Mesodermal cell (in vitro differentiated cells): ENCODE measurements at regions not wholly inside any gene's neighbourhood (a gene's known extent, or its start where the extent isn't known, plus 50 kb on each side); places are given as distances from the start of the nearest gene placed in this dataset.
"Not testable (repeated sequence)": the region's sequence is repeated elsewhere in the genome, so short reads cannot be mapped to it uniquely, and the experiment has no call there.

ENCODE experiments used
- H3K27ac ChIP-seq: 2 replicates; pipeline ENCODE4 v1.7.0; 2013; ENCODE audit warnings: mild to moderate bottlenecking, low read depth, low read length, moderate library complexity; ENCODE audit not compliant: severe bottlenecking
- H3K36me3 ChIP-seq: 2 replicates; pipeline ENCODE4 v1.7.1; 2013; ENCODE audit warnings: mild to moderate bottlenecking, low read length, moderate library complexity; ENCODE audit not compliant: control insufficient read depth, insufficient read depth
- H3K4me1 ChIP-seq: one replicate; pipeline ENCODE4 v1.7.1; 2013; ENCODE audit warnings: mild to moderate bottlenecking, low read length; ENCODE audit not compliant: insufficient read depth, control insufficient read depth, poor library complexity, severe bottlenecking
- H3K4me3 ChIP-seq: 2 replicates; pipeline ENCODE4 v1.7.0; 2013; ENCODE audit warnings: low read length, control low read depth, mild to moderate bottlenecking; ENCODE audit not compliant: insufficient read depth, poor library complexity, severe bottlenecking; ENCODE audit errors: extremely low read depth
- H3K9me3 ChIP-seq: 2 replicates; pipeline ENCODE4 v1.7.1; 2013; ENCODE audit warnings: mild to moderate bottlenecking, low read length, moderate library complexity; ENCODE audit not compliant: control insufficient read depth
- WGBS, 2 experiments: methylation state at CpG; one replicate each; pipeline ENCODE4 v1.1.5; 2013; ENCODE audit warnings: missing lambda C conversion rate in 2 of 2; ENCODE audit not compliant: insufficient coverage in 2 of 2; 5-methylcytosine and 5-hydroxymethylcytosine counted together

DNA sequence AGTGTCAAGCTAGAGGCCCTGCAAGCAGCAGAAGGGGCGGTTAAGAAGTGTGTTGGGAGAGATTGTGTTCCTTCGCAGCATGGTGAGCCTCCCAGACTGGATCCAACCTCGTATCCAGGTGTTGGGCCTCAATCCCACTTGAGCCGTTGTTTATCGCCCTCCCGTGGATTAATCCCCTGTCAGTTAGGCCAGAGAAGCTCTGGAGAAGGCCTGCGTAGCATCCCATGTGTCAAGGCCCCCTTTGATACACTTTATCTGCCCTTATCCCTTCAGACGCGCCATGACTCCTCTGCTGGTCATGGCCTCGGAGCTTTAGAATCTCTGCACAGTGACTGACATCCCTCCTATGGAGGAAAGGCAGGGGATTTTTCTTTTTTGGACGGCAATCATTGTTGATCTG, 181.0 kb downstream of the ZFP64 start:
- H3K9me3 ChIP-seq: no peaks in the 10 kb centered on the region
- no peaks in the 10 kb centered on the region for H3K4me1 ChIP-seq
- H3K36me3 ChIP-seq: no peaks in the 10 kb centered on the region
- H3K4me3 ChIP-seq: no peak overlapping the region
- 78 to 79% methylated on average over 10 to 11 of the region's 11 CpGs for WGBS, 2 experiments
- H3K27ac ChIP-seq: no peak overlapping the region

DNA sequence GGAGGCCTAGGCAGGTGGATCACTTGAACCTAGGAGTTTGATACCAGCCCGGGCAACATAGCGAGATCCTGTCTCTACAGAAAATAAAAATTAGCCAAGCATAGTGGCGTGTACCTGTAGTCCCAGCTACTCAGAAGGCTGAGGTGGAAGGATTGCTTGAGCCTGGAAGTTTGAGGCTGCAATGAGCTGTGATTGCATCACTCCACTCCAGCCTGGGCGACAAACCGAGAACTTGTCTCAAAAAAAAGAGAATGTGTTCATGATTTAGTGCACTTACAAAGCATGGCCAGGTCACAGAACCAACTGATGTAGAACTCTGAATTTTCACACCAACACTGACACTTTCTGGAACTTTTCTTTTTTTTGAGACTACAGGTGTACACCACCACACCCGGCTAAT, 182.7 kb downstream of the ZFP64 start:
- Histone ChIP-seq H3K9me3 (no peaks in the 10 kb centered on the region), H3K27ac (no peak overlapping the region), H3K4me3 (no peak overlapping the region), H3K4me1 (no peaks in the 10 kb centered on the region), H3K36me3 (no peaks in the 10 kb centered on the region)
- WGBS, 2 experiments: 90 to 95% methylated on average over 5 to 6 of the region's 6 CpGs

DNA sequence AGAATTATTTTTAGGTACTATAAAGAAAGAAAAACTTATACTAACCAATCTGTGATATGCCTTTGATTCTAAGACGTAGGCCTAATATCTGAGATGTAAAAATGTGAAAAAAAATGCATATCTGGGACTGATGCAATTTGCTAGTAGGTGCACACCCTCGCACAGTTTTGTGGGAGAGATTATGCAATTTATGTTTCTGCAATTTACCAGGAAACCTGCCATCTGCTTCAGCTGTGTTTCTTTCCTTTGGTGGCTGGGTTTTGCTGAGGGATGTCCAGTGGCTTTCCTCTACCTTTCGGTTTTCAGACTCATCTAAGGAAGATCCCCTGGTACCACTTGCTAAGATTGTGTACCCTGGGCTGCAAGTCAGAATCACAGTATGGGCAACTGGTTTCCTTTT, 186.9 kb downstream of the ZFP64 start:
- H3K27ac ChIP-seq: no peak overlapping the region
- peaks cover 5% of the 10 kb centered on the region for H3K4me1 ChIP-seq
- WGBS, 2 experiments: 87% methylated on average over 2 of the region's 3 CpGs
- H3K4me3 ChIP-seq: no peak overlapping the region
- no peaks in the 10 kb centered on the region for H3K36me3 ChIP-seq
- H3K9me3 ChIP-seq: no peaks in the 10 kb centered on the region

DNA sequence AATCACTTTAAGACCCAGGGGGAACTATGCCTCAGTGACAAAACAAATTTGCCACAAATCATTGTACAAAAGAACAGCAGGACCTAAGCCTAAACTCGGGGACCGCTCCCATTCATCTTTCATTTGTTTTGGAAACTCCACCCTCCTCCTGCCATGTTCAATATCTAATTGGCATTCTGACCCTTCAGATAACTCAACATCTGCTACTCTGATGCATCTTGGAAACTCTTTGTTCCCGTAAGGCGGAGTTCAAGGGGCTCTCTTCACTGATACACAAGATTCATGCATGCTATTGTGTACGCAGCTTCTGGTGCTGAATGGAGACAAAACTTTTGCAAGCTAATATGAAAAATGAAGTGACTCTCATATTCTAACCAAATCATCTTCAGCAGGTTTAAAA, 187.6 kb downstream of the ZFP64 start:
- H3K36me3 ChIP-seq: no peaks in the 10 kb centered on the region
- H3K4me3 ChIP-seq: no peak overlapping the region
- no peaks in the 10 kb centered on the region for H3K9me3 ChIP-seq
- 35 to 56% methylated on average over 2 to 4 of the region's 5 CpGs for WGBS, 2 experiments
- no peak overlapping the region for H3K27ac ChIP-seq
- peaks cover 5% of the 10 kb centered on the region for H3K4me1 ChIP-seq

DNA sequence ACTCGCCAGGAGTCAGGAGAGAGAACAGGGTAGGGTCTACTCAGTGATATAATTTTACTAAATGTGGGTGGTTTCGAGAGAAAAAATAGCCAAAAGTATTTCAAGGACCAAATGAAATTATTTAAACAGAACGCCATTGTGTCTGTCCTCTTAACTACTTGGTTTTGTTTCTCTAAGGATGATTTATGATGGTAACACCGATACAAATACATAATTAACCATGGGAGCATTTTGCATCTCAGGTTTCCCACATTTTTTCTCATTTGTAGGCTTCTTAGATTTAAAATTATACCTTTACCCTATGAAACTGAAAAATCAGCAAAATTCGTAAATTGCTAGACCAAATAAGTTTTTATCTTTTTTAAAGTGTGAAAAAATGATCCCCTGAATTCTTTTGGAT, 188.2 kb downstream of the ZFP64 start:
- Histone ChIP-seq H3K4me1 (peaks cover 5% of the 10 kb centered on the region), H3K9me3 (no peaks in the 10 kb centered on the region), H3K4me3 (no peak overlapping the region), H3K36me3 (no peaks in the 10 kb centered on the region), H3K27ac (no peak overlapping the region)
- 60 to 75% methylated on average over 2 of the region's 5 CpGs for WGBS, 2 experiments

DNA sequence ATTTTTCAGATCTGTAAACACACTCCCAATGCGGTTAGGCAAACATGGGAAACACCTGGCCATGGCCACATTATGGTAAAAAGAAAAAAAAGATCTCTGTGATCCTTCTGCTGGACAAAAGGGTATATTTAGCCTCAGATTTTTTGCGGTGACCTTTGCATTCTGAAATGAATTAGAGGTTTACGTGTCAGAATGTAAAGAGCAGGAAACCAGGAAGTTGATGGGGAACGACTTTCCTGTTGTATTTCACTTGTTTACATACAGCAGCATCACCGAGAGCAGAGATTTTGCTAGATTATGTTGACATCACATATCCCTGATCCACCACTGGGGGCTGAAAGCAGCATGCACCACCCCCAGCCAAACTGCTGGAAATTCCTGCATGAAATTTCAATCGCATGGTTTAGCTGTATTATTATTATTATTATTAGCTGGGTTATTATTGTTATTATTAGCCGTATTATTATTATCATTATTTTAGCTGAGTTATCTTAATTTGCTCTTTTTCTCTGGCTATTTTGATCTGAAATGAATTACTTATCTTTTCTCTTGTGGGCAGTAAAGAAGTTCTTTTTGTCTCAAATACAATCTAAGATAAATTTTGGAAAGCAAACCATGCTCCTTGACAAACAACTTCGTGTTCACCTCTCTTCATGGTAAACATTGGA, 189.4 kb downstream of the ZFP64 start:
- no peak overlapping the region for H3K4me3 ChIP-seq
- no peaks in the 10 kb centered on the region for H3K36me3 ChIP-seq
- no peak overlapping the region for H3K27ac ChIP-seq
- H3K9me3 ChIP-seq: no peaks in the 10 kb centered on the region
- H3K4me1 ChIP-seq: peaks cover 5% of the 10 kb centered on the region
- 60 to 72% methylated on average over 1 to 2 of the region's 8 CpGs for WGBS, 2 experiments

DNA sequence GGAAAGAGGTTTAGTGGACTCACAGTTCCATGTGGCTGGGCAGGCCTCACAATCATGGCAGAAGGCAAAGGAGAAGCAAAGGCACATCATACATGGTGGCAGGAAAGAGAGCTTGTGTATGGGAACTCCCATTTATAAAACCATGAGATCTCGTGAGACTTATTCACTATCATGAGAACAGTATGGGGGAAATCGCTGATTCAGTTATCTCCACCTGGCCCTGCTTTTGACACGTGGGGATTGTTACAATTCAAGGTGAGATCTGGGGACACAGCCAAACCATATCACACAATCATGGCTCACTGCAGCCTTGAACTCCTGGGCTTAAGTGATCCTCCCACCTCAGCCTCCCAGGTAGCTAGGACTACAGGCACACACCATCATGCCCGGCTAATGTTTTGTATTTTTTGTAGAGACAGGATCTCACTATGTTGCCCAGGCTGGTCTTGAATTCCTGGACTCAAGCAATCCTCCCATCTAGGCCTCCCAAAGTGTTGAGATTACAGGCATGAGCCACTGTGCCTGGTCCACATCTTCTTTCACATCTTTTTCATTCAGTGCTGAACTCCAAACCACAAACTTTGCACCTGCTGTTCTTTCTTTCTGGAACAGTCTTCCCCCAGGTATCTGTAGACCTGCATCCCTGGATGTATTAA, 194.2 kb downstream of the ZFP64 start:
- not testable (repeated sequence) for H3K4me3 ChIP-seq, H3K36me3 ChIP-seq, H3K4me1 ChIP-seq, H3K9me3 ChIP-seq, H3K27ac ChIP-seq
- WGBS, 2 experiments: 96 to 100% methylated on average over 3 of the region's 4 CpGs

DNA sequence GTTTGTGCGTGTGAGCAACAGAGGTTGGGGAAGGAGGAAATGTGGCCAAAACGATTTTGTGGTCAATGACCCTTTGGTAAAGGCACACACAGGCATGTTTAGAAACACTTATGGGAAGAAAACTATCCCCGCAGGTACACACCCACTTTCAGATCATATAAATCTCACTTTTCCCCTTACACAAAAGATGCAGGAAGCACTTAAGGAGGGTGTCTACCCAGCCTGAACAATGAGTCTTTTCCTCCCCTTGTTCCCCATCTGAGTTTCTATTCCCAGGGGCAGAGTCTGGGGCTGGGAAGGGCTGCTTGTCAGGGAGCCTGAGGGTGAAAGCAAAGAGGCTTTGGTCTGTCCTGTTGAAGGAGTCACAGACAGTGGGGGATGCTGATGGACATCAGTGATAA, 193.2 kb upstream of the SALL4 start:
- Histone ChIP-seq H3K4me3 (no peak overlapping the region), H3K27ac (no peak overlapping the region), H3K36me3 (no peaks in the 10 kb centered on the region), H3K9me3 (no peaks in the 10 kb centered on the region), H3K4me1 (no peaks in the 10 kb centered on the region)
- WGBS, 2 experiments: 50 to 100% methylated on average over 1 to 2 of the region's 3 CpGs

DNA sequence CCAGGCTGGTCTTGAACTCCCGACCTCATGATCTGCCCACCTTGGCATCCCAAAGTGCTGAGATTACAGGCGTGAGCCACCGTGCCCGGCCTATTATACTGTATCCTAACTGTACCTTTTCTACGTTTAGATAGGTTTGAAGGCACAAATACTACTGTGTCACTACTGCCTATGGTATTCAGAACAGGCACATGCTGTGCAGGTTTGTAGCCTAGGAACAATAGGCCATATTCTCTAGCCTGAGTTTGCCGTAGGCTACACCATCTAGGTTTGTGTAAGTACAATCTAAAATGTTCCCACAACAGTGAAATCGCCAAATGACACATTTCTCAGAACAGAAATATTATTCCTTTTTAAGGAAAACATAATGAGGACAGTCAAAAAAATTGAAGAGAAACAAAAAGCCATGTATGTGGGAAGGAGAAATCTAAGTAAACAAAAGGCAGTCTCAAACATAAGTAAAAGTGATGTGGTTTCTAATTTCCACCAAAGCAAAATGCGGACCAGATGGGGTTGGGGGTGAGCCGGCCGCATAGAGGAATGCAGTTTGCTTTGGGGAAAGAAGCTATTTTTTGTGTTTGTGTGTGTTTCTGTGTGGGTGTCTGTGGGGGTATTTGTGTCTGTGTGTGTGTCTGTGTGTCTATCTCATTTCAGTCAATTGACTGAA, 192.6 kb upstream of the SALL4 start:
- no peak overlapping the region for H3K27ac ChIP-seq
- no peaks in the 10 kb centered on the region for H3K4me1 ChIP-seq
- H3K36me3 ChIP-seq: no peaks in the 10 kb centered on the region
- no peaks in the 10 kb centered on the region for H3K9me3 ChIP-seq
- WGBS, 2 experiments: 87% methylated on average over 8 of the region's 10 CpGs
- no peak overlapping the region for H3K4me3 ChIP-seq

DNA sequence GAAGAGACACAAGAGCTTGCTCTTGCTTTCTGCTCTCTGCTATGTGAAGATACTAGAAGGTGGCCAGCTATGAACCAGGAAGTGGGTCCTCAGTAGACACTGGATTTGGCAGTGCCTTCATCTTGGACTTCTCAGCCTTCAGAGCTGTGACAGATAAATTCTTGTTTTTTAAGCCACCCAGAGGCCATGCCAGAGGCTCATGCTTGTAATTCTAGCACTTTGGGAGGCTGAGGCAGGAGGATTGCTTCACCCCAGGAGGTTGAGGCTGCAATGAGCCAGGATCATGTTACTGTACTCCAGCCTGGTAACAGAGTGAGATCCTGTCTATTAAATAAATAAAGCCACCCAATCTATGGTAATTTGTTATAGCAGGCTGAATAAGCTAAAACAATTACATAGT, 185.5 kb upstream of the SALL4 start:
- H3K9me3 ChIP-seq: no peaks in the 10 kb centered on the region
- no peak overlapping the region for H3K27ac ChIP-seq
- peaks cover 4% of the 10 kb centered on the region for H3K4me1 ChIP-seq
- no peaks in the 10 kb centered on the region for H3K36me3 ChIP-seq
- no peak overlapping the region for H3K4me3 ChIP-seq

DNA sequence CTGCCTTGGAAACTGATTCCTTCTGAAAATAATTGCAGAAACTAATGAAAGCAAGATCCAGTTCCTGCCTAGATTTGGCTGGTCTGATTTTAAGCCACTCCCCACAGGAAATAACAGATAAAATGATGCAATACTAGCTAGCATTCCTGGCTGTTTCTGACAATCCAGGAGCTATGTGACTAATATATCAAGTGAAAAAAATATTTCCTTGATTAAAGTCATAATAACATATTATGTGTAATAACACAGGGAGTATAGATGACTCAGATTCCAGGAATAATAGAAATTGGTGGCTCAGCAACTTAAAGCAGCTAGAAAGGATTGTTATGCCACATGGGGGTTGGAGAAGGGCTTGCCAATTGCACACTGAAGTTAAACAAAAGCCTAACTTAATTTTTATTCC, 182.7 kb upstream of the SALL4 start:
- H3K4me3 ChIP-seq: no peak overlapping the region
- no peaks in the 10 kb centered on the region for H3K9me3 ChIP-seq
- H3K27ac ChIP-seq: peak overlapping the region; percentile 87

More for the DNA sequence above, 182.7 kb upstream of the SALL4 start:
- Histone ChIP-seq H3K36me3 (no peaks in the 10 kb centered on the region), H3K4me1 (peaks cover 4% of the 10 kb centered on the region)
